ENCODE measurements at regions not wholly inside any gene's neighbourhood (a gene's known extent, or its start where the extent isn't known, plus 50 kb on each side); places are given as distances from the start of the nearest gene placed in this dataset.
A peak's percentile ranks its signal among the peaks of the same experiment; 100 is the strongest.

DNA sequence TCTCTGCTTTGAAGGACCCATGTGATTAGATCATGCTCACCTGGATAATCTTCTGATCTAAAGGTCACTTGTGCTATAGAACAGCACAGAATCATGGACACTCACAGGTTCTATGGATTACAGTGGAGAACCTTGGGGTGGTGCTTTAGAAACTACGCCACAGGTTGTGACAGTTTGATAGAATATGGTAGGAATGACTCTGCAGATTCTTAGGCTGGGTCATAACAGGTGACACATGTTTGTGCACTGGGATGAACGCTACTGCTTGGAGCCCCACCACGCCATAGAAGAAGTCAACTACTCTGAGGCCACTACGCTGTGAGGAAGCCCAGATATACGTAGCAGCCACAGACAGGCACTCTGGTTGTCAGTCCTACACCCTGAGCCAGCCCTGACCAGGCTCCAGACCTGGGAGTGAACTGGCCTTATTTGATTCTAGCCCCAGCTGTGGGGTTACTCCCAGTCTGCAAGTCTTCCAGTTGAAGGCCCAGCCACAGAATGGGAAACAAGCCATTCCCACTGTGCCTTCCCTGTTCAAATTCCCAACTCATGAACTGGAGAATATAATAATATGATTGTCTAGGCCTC, 99.0 kb upstream of the SLC24A3 start:
- no peaks in the 10 kb centered on the region for H3K27me3 ChIP-seq (ENCODE audit: control insufficient read depth in 2 of 2, insufficient read depth in 2 of 2, low read length in 2 of 2)
- WGBS (ENCODE audit: insufficient coverage, low coverage, missing lambda C conversion rate) = 0% methylated on average over 5 of the region's 5 CpGs
- peak; percentile 69 for ATAC-seq
- in situ Hi-C loops (cut with MboI) (no loop called here), intact Hi-C loops (cut with micrococcal nuclease) (no loop called here)
- no peak overlapping the region for H3K9ac ChIP-seq (ENCODE audit: insufficient read depth in 1 of 2, low read depth in 2 of 2, low read length in 2 of 2)
- FAIRE-seq = no peak
- no peaks in the 10 kb centered on the region for H3K9me1 ChIP-seq (ENCODE audit: control insufficient read depth, insufficient read depth, low read length)
- no peak overlapping the region for H2AFZ ChIP-seq (ENCODE audit: low read depth, low read length)
- H4K20me1 ChIP-seq (replicated peaks; ENCODE audit: control insufficient read depth, insufficient read depth, low read length) = no peaks in the 10 kb centered on the region
- ChIA-PET POLR2A (no interaction called here), CTCF (ENCODE audit: low intra/inter-chr PET ratio) (no interaction called here)
- DNase-seq (ENCODE audit: extremely low read depth in 1 of 4, low spot score in 3 of 4) = peak in 1 of 4 experiments; percentile 12
- no peaks in the 10 kb centered on the region for H3K4me1 ChIP-seq (replicated peaks in 1 of 2; ENCODE audit: control insufficient read depth in 2 of 2, insufficient read depth in 2 of 2, low read length in 2 of 2)
- H3K9me3 ChIP-seq (replicated peaks; ENCODE audit: control insufficient read depth, insufficient read depth, low read depth, low read length) = no peaks in the 10 kb centered on the region
- BruUV-seq (replicated peaks) = no TSS peak
- H3K36me3 ChIP-seq (ENCODE audit: control insufficient read depth, insufficient read depth, low read length) = no peaks in the 10 kb centered on the region
- H3K4me2 ChIP-seq (ENCODE audit: insufficient read depth, low read length) = no peak overlapping the region
- no peak overlapping the region for H3K4me3 ChIP-seq
- H3K27ac ChIP-seq (ENCODE audit: extremely low read depth, low read depth, low read length) = no peak overlapping the region
- no peaks in the 10 kb centered on the region for H3K79me2 ChIP-seq (ENCODE audit: control insufficient read depth, insufficient read depth, low read length)
- no peak for TF ChIP-seq TEAD2 (tag; IDR thresholded peaks at IDR 0.05)
- no peak for TF ChIP-seq FOXJ3 (CRISPR knock-in tag; IDR thresholded peaks at IDR 0.05)
- TF ChIP-seq, protein P1, sequence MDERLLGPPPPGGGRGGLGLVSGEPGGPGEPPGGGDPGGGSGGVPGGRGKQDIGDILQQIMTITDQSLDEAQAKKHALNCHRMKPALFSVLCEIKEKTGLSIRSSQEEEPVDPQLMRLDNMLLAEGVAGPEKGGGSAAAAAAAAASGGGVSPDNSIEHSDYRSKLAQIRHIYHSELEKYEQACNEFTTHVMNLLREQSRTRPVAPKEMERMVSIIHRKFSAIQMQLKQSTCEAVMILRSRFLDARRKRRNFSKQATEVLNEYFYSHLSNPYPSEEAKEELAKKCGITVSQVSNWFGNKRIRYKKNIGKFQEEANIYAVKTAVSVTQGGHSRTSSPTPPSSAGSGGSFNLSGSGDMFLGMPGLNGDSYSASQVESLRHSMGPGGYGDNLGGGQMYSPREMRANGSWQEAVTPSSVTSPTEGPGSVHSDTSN (CRISPR knock-in tag; IDR thresholded peaks at IDR 0.05; ENCODE audit: low read depth) = no peak
- TF ChIP-seq, protein P1 (tag; conservative IDR thresholded peaks at IDR 0.05; ENCODE audit: low read depth) = peak; percentile 77
- TF ChIP-seq SIX5 (IDR thresholded peaks at IDR 0.05; ENCODE audit: borderline replicate concordance in 1 of 2, insufficient read depth in 1 of 2, low read depth in 1 of 2, low read length in 2 of 2) = no peak
- TF ChIP-seq ZNF354B (CRISPR knock-in tag; IDR thresholded peaks at IDR 0.05) = no peak
- TF ChIP-seq, protein P2, sequence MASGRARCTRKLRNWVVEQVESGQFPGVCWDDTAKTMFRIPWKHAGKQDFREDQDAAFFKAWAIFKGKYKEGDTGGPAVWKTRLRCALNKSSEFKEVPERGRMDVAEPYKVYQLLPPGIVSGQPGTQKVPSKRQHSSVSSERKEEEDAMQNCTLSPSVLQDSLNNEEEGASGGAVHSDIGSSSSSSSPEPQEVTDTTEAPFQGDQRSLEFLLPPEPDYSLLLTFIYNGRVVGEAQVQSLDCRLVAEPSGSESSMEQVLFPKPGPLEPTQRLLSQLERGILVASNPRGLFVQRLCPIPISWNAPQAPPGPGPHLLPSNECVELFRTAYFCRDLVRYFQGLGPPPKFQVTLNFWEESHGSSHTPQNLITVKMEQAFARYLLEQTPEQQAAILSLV (tag; IDR thresholded peaks at IDR 0.05) = no peak
- no peak for TF ChIP-seq EZH2 (IDR thresholded peaks at IDR 0.05; ENCODE audit: borderline replicate concordance, low read depth, low read length)
- TF ChIP-seq, protein P3, sequence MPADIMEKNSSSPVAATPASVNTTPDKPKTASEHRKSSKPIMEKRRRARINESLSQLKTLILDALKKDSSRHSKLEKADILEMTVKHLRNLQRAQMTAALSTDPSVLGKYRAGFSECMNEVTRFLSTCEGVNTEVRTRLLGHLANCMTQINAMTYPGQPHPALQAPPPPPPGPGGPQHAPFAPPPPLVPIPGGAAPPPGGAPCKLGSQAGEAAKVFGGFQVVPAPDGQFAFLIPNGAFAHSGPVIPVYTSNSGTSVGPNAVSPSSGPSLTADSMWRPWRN (IDR thresholded peaks at IDR 0.05; ENCODE audit: low read depth) = no peak
- TF ChIP-seq BHLHE40 (IDR thresholded peaks at IDR 0.05; ENCODE audit: low read length) = no peak
- TF ChIP-seq TRIM24 (IDR thresholded peaks at IDR 0.05) = no peak
- no peak for TF ChIP-seq NR2C2 (CRISPR knock-in tag; IDR thresholded peaks at IDR 0.05)
- no peak for TF ChIP-seq NR2C2 (tag; IDR thresholded peaks at IDR 0.05)
- TF ChIP-seq, protein P4, sequence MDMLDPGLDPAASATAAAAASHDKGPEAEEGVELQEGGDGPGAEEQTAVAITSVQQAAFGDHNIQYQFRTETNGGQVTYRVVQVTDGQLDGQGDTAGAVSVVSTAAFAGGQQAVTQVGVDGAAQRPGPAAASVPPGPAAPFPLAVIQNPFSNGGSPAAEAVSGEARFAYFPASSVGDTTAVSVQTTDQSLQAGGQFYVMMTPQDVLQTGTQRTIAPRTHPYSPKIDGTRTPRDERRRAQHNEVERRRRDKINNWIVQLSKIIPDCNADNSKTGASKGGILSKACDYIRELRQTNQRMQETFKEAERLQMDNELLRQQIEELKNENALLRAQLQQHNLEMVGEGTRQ (CRISPR knock-in tag; IDR thresholded peaks at IDR 0.05) = no peak
- TF ChIP-seq GABPB2 (CRISPR knock-in tag; conservative IDR thresholded peaks at IDR 0.05) = no peak
- no peak for TF ChIP-seq FOXK1 (CRISPR knock-in tag; IDR thresholded peaks at IDR 0.05; ENCODE audit: borderline replicate concordance)
- TF ChIP-seq MAFG (tag; conservative IDR thresholded peaks at IDR 0.05) = peak; percentile 77
- no peak for TF ChIP-seq RNF2 (IDR thresholded peaks at IDR 0.05)
